ENCODE measurements at regions not wholly inside any gene's neighbourhood (a gene's known extent, or its start where the extent isn't known, plus 50 kb on each side); places are given as distances from the start of the nearest gene placed in this dataset.
"Not testable (repeated sequence)": the region's sequence is repeated elsewhere in the genome, so short reads cannot be mapped to it uniquely, and the experiment has no call there.

- H3K27ac ChIP-seq (ENCODE audit: low read depth, low read length, poor library complexity, severe bottlenecking): no peak overlapping the region
Measured at GRCh38 chr3:132135628-132136333, 101.0 kb upstream of the CPNE4 start.

DNA sequence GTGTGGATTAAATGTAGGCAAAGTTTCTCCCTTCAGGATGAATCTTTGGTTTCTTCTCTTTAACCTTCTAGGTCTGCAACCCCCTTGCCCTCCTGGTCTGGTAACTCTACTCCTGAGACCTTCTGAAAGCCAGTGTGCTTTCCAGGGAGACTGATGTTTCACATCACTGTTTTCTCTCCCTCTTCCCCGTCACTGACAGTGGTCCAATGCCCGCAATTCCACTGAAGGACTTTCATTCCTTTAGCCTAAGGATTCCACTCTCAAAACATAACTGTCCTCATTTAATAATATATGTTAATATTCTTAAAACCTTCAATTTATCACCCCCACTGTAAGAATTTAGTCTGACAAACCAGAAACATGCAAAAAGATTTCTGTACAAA is 101.5 kb upstream of the CPNE4 start:
- Histone ChIP-seq H2AFZ (ENCODE audit: low read length) (no peak overlapping the region), H3F3A (ENCODE audit: insufficient read depth, low read length) (no peaks in the 10 kb centered on the region), H3K9me3 (ENCODE audit: low read length) (no peaks in the 10 kb centered on the region), H3K9ac (ENCODE audit: low read length) (no peak overlapping the region), H3K9me2 (ENCODE audit: low read depth, low read length) (no peaks in the 10 kb centered on the region; the same call in 1 of the 2 replicates), H3K27me3 (ENCODE audit: insufficient read depth, low read length) (no peaks in the 10 kb centered on the region; the same call in 1 of the 2 replicates), H4K20me1 (ENCODE audit: insufficient read depth, low read length) (no peaks in the 10 kb centered on the region), H3K79me2 (ENCODE audit: insufficient read depth, low read length) (no peaks in the 10 kb centered on the region), H3K4me1 (ENCODE audit: insufficient read depth, low read length, severe bottlenecking) (no peaks in the 10 kb centered on the region), H3K27ac (ENCODE audit: low read depth, low read length, poor library complexity, severe bottlenecking) (no peak overlapping the region), H3K36me3 (ENCODE audit: insufficient read depth, low read length) (no peaks in the 10 kb centered on the region), H3K4me3 (ENCODE audit: low read depth, low read length, poor library complexity, severe bottlenecking) (no peak overlapping the region), H3K4me2 (ENCODE audit: low read length) (no peak overlapping the region)
- TF ChIP-seq EZH2 (IDR thresholded peaks at IDR 0.05; ENCODE audit: borderline replicate concordance, low read length): no peak
- TF ChIP-seq, protein P1, sequence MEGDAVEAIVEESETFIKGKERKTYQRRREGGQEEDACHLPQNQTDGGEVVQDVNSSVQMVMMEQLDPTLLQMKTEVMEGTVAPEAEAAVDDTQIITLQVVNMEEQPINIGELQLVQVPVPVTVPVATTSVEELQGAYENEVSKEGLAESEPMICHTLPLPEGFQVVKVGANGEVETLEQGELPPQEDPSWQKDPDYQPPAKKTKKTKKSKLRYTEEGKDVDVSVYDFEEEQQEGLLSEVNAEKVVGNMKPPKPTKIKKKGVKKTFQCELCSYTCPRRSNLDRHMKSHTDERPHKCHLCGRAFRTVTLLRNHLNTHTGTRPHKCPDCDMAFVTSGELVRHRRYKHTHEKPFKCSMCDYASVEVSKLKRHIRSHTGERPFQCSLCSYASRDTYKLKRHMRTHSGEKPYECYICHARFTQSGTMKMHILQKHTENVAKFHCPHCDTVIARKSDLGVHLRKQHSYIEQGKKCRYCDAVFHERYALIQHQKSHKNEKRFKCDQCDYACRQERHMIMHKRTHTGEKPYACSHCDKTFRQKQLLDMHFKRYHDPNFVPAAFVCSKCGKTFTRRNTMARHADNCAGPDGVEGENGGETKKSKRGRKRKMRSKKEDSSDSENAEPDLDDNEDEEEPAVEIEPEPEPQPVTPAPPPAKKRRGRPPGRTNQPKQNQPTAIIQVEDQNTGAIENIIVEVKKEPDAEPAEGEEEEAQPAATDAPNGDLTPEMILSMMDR (IDR thresholded peaks at IDR 0.05; ENCODE audit: low read length): no peak

More at GRCh38 chr3:132135628-132136333, 101.0 kb upstream of the CPNE4 start:
- Histone ChIP-seq H3K9me2 (ENCODE audit: low read depth, low read length) (no peaks in the 10 kb centered on the region; the same call in 1 of the 2 replicates), H3K4me2 (ENCODE audit: low read length) (no peak overlapping the region), H3K27me3 (ENCODE audit: insufficient read depth, low read length) (no peaks in the 10 kb centered on the region; the same call in 1 of the 2 replicates), H3K4me1 (ENCODE audit: insufficient read depth, low read length, severe bottlenecking) (no peaks in the 10 kb centered on the region), H3K79me2 (ENCODE audit: insufficient read depth, low read length) (no peaks in the 10 kb centered on the region), H3F3A (ENCODE audit: insufficient read depth, low read length) (no peaks in the 10 kb centered on the region), H2AFZ (ENCODE audit: low read length) (no peak overlapping the region), H3K4me3 (ENCODE audit: low read depth, low read length, poor library complexity, severe bottlenecking) (no peak overlapping the region), H3K36me3 (ENCODE audit: insufficient read depth, low read length) (no peaks in the 10 kb centered on the region), H4K20me1 (ENCODE audit: insufficient read depth, low read length) (no peaks in the 10 kb centered on the region), H3K9me3 (ENCODE audit: low read length) (no peaks in the 10 kb centered on the region), H3K9ac (ENCODE audit: low read length) (no peak overlapping the region)
- no peak for TF ChIP-seq EZH2 (IDR thresholded peaks at IDR 0.05; ENCODE audit: borderline replicate concordance, low read length)
- TF ChIP-seq, protein P1 (IDR thresholded peaks at IDR 0.05; ENCODE audit: low read length): no peak

- H3K4me3 ChIP-seq (ENCODE audit: low read depth, low read length, poor library complexity, severe bottlenecking); H3K79me2 ChIP-seq (ENCODE audit: insufficient read depth, low read length); H3K27me3 ChIP-seq (ENCODE audit: insufficient read depth, low read length); H4K20me1 ChIP-seq (ENCODE audit: insufficient read depth, low read length); H2AFZ ChIP-seq (ENCODE audit: low read length); H3F3A ChIP-seq (ENCODE audit: insufficient read depth, low read length); H3K9me2 ChIP-seq (ENCODE audit: low read depth, low read length); H3K4me2 ChIP-seq (ENCODE audit: low read length); H3K9ac ChIP-seq (ENCODE audit: low read length); H3K36me3 ChIP-seq (ENCODE audit: insufficient read depth, low read length); H3K27ac ChIP-seq (ENCODE audit: low read depth, low read length, poor library complexity, severe bottlenecking); H3K4me1 ChIP-seq (ENCODE audit: insufficient read depth, low read length, severe bottlenecking); H3K9me3 ChIP-seq (ENCODE audit: low read length): not testable (repeated sequence)
Measured at GRCh38 chr3:132136902-132137301, 102.1 kb upstream of the CPNE4 start.

DNA sequence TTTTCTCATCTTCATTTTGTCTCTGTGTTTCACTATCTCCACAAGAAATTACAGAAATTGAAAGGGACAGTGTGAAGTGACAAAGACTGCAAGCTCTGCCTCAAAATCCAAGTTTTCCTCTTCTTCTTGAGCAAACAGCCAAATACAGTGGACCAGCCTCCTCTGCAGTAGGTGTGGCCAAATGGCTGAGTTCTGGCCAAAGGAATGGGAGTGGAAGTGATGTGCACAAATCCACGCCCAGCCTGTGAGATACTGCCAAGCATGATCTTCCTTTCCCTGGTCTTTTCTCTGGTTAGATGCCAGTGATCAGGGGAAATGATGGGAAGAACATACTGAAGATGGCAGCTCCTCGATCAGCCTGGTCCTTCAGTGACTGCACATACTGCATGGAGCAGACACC is 111.0 kb upstream of the CPNE4 start:
- Histone ChIP-seq H3K4me1 (ENCODE audit: insufficient read depth, low read length, severe bottlenecking) (no peaks in the 10 kb centered on the region), H3K27ac (ENCODE audit: low read depth, low read length, poor library complexity, severe bottlenecking) (no peak overlapping the region), H3K36me3 (ENCODE audit: insufficient read depth, low read length) (no peaks in the 10 kb centered on the region), H3K9me3 (ENCODE audit: low read length) (no peaks in the 10 kb centered on the region), H3K27me3 (ENCODE audit: insufficient read depth, low read length) (no peaks in the 10 kb centered on the region), H4K20me1 (ENCODE audit: insufficient read depth, low read length) (no peaks in the 10 kb centered on the region), H3K4me3 (ENCODE audit: low read depth, low read length, poor library complexity, severe bottlenecking) (no peak overlapping the region), H3K9ac (ENCODE audit: low read length) (no peak overlapping the region), H3F3A (ENCODE audit: insufficient read depth, low read length) (no peaks in the 10 kb centered on the region), H3K79me2 (ENCODE audit: insufficient read depth, low read length) (no peaks in the 10 kb centered on the region), H3K9me2 (ENCODE audit: low read depth, low read length) (no peaks in the 10 kb centered on the region), H2AFZ (ENCODE audit: low read length) (no peak overlapping the region), H3K4me2 (ENCODE audit: low read length) (no peak overlapping the region)
- TF ChIP-seq, protein P1 (IDR thresholded peaks at IDR 0.05; ENCODE audit: low read length): no peak
- no peak for TF ChIP-seq EZH2 (IDR thresholded peaks at IDR 0.05; ENCODE audit: borderline replicate concordance, low read length)
